HG03280 (cell line): ENCODE measurements at regions not wholly inside any gene's neighbourhood (a gene's known extent, or its start where the extent isn't known, plus 50 kb on each side); places are given as distances from the start of the nearest gene placed in this dataset.

Experiments
- ATAC-seq: cut with Tn5 transposase; IDR thresholded peaks from one replicate; pipeline ENCODE4 v1.9.1; 2021; ENCODE audit warnings: mild to moderate bottlenecking, moderate library complexity; ENCODE audit not compliant: unreplicated experiment

DNA sequence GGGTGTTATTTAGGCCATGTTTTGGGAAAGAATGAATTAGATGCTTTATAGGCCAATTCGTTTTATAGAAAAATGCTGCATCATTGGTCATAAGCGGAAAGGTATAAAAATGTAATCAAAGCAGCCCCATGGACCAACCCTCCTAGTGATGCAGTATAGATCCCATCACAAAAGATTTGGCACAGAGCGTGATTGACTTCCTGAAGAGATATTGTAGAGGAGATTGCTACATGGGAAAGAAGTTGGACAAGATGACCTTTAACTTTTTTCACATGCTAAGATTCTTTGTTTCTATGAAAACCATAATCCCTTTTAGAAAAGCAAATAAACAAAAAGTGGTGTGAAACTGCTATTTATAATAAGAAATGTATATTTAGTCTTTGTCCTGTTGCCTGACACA is 136.5 kb upstream of the FNDC3A start:
- ATAC-seq: no peak

DNA sequence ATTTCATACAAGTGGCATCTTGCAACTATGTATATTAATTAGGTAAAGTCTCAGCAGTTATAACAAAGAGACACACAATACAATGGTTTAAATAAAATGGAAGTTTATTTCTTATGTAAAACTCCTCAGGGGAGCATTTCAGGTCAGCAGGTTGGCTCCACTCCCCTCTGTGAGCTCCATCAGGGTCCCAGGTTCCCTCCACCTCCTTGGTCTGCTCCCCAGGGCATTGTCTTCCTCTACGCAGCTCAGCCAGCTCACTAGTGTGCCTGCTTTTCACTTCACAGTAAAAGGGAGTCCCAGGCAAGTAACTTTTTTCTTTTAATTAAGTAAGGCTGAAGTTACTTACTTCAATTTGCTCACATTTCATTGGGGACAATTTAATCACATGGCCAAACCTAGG is 135.3 kb upstream of the FNDC3A start:
- ATAC-seq: no peak

DNA sequence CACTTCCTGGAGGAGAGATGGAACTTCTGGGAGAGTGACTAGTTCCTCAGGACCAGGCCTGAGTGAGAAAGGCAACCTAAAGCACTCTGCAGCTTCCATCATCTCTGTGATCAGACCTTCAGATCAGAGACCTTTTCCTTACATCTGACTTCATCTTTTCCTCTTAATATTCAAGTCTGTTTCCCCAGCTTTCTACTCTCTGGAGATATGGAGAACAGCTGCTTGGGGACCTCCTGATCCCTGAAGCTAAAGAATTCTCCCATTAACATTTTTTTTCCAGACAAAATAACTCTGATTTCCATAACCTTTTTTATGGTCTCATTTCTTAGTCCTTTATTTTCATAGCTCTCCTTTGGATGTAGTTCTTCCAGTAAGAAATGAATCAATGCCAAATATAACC is 133.4 kb upstream of the FNDC3A start:
- no peak for ATAC-seq

DNA sequence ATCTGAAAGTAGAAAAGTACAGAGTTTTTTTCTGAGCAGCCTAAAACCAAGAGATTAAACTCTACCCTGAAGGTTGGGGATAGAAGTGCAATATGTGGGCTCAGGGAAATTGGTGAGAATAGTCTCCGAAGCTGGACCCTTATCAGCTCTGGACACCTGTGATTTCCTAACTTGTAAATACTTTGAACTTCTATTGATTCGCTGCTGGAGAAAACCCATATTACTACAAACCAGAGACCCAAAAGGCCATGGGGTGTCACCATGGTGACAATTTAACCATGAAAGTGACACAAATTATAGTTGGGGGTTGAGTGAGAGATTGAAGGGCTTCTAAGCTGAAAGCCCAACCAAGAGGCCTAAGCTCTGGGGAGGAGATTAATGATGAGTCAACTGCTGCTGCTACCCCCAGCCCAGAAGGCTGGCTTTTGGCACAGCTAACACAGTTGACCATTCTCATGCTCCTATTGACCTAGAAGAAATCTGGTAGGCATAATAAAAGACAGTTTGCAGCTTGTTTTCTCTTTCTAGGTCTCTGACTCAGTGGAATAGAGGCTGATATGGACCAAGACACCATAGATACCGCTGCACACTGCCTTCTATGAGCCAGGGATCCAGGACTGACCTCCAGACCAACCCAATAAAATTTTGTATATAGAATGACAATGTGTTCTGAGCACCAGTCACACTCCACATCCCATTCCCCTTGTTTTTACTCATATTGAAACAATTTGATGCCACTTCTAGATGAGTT is 131.9 kb upstream of the FNDC3A start:
- ATAC-seq: no peak

DNA sequence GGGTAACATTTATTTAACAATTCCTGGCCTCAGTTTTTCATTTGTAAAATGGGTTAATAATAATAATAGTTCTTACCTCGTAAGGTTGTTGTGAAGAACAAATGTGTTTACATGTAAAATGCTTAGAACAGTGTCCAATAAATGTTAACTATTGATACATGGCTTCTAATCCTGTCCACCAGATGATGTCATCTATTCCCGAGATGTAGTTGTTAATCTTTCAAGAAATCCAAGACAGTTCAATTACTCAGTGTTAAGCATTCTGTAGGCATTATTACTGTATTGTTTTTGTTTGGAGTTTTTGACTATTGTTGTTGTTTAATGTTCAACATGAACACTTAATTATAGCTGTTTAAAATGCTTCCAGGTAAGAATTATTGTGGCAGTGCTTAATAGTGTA is 131.0 kb upstream of the FNDC3A start:
- ATAC-seq: no peak

DNA sequence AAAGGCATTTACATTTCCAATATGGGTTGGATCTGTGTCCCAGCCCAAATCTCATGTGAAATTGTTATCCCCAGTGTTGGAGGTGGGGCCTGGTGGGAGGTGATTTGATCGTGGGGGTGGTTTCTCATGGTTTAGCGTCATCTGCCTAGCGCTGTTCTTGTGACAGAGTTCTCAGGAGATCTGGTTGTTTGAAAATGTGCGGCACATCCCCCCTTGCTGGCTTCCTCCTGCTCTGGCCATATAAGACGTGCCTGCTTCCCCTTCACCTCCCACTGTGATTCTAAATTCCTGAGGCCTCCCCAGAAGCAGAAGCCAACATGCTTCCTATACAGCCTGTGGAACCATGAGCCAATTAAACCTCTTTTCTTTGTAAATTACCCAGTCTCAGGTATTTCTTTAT is 126.2 kb upstream of the FNDC3A start:
- no peak for ATAC-seq

DNA sequence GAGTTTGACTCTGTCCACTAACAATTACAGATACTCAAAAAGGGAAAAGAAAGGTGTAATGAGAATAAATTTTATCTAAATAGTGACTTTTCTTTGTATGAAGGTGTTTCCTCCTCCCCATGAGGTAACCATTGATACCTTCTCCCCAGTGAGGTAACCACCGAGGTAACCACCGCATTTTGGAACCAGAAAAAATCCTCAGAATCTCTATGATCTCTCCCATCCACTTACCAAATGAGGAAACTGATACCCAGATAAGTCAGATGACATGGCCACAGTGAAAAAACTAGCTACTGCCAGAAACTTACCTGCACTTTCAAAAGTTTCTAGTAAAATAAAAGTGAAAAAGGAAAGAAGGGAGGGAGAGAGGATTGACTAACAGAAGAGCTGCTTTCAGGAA is 124.0 kb upstream of the FNDC3A start:
- ATAC-seq: no peak

DNA sequence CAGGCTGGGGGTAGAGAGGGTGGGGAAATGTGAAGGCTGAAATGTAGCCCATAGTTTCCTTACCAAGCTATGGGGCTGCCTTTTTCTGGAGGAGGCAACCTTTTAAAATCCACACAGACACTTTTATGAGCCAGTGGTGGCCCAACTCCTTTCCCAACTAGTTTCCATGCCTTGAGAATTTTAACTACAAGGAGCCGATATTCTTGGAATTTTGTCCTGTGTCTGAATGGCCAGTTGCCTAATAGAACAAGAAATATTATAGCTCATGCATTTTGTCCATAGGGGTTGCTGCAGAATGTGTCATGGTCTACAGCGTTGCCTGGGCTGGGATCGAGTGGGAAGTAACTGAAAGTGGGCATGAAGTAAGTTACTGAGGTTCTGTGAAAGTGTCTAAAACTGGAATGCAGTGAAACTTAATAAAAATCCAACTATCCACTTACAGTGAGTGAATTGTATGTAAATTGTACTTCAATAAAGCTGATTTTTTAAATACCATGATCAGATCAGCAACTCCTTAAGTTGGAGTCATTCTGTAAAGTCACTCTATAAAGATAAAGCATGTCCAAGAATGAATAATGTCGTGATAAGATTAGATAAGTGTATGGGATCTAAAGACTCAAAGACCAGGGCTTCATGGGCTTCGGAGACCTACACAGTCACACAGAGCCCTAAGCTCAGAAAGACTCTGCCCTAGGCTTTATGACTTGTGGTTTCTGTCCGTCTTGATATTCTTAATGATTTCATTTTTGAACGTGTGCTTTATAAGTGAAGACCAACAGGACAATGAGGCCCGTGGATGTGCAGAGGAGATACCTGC is 122.6 kb upstream of the FNDC3A start:
- ATAC-seq: no peak

DNA sequence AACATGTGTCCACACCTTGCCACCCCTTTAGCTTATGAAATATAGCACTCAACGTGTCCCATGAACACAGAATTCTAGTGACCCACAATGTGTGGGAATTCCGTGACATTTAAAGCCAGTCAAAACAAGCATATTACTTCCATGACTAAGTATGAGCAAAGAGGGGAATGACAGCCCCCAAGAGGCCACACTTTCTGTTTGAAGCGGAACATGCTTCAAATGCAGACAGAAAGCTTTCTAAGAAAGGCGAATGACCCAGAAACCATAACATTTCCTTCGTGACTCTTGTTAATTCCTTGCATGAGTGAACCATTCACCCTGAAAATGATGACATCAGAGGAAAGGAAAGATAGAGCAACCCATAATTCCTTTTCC is 122.0 kb upstream of the FNDC3A start:
- ATAC-seq: no peak

DNA sequence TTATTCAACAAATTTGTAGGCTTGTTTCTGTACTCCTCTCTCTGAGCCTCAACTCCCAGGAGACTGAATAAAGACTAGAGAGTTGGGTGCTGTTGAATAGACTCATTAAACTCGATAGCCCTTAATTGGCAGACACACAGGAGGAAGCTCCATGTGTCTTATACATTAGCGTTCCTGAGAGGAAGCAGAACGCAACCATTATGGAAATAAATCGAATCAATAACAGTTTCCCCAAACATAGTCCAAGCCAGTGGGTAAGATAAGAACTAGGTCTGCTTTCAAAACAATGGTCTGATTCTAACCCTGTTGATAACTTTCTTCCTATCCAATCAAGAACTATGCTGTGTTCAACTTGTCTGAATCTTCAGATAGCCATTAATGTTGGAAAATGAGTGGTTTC is 118.1 kb upstream of the FNDC3A start:
- no peak for ATAC-seq

DNA sequence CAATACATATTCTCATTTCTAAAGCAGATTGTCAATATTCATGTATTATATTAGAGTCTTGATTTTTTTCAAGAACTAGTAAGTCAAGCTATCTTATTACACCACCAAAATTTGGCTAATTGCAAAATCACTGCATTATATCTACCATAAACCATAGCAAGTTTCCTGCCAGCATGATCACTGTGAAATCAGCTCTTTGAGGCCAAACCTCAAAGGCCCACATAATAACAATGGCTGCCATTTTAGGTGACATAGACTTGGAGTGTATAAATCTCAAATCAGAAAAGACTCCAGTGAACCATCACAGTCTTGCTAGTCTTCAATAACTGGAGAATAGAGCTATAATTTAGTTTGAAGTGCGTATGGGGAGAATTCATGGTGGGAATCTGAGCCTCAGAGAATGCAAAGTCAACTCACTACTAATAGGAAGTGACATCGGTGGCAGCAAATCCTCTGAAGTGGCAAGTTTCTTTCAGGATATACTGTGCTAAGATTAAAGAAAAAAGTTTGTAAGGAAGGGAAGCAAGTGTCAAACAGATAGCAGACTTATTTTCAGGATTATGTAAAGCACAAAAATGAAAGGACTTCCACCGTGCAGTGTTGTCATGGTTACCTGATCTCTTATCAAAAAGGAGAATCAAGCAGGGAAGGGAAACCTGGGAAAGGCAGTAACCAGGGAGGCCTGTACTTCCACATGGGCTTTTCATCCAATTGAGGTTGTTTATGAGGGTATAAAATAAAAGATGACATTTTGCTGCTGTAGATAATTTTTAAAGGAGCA is 117.4 kb upstream of the FNDC3A start:
- ATAC-seq: no peak

DNA sequence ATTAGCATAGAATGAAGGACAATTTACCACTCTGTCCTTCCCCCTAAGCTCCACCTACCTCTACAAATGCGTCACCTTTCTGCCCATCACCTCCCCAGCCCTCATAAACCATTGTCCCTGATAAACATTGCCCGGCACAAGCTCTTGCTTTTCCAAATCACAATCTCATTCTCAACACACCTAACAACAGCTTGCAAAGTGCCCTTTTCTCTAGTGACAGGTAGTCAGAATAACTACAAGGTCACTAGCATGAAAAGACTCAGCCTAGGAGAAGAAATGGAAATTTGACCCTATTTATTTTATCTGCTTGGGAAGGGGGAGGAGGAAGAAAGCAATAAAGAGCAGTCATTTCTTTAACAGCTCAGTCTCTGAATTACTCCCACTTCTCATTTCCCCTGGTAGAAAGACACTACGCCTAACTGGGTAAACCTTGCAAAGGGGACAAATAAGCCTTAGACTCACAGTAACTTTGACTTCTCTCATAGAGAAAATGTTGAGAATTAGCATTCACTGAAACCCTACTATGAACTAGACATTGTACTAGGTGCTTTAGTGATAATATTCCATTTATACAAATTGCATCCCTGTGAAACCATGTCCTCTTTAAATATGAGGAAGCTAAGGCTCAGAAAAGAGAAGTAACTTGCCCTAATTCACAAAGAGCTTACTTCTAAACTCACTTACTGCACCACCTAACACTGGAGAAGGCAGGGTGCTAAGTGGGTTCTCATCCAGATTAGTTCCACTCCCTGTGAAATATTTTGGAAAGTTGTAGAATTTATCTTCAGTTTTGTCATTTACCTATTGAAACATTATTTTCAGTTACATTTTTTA is 116.2 kb upstream of the FNDC3A start:
- no peak for ATAC-seq

DNA sequence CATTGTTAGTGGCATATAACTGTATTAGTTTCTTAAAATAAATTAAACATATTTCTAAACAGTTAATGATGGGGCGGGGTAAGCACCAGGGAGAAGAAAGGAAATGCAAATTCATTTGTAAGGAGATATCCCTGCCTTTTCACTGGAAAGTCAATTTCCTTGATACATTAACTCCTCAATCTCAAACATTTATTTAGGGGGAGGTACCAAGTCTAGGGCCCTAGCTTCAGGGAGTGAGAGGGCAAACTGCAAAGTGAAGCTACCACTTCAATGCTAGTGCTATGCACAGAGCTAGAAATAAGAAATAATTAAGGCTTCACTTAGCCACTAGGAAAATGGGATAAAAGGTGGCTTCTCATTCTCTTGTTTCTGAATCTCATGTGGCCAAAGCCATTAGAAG is 115.3 kb upstream of the FNDC3A start:
- no peak for ATAC-seq

DNA sequence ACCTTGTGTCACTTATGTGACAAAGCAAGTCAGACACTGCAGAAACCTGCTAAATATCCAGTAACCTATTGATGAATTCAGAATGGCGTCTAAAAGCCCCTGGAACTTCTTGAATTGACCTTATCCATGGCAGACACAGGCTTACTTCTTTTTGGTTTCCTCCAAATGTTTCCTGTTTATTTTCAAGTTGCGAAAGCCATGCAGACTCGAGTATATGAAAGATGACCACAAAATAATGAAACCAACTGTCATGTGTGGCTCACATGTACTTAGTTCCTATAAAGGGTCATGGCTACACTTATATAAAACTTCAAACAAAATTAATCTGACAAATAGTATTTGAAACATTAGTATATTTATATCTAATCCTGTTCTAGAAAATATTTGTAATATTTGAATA is 113.1 kb upstream of the FNDC3A start:
- no peak for ATAC-seq

DNA sequence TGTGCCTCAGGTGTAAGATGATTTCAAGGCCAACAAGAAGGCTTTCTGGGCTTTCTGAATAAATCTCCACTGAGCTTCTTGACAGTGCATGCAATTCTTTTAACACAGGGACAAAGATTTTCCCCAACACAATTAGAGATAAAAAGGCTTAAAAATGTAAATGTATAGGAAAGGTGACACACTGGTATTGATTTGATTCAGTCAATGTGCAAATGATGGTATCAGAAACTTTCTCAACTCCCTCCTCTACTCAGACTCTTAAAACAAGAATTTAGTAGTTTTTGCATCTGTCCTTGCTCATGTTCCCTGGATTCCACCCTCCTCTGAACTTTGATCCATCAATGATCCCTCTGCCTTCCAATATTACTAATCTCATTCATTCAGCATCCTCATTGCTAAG is 111.6 kb upstream of the FNDC3A start:
- no peak for ATAC-seq

DNA sequence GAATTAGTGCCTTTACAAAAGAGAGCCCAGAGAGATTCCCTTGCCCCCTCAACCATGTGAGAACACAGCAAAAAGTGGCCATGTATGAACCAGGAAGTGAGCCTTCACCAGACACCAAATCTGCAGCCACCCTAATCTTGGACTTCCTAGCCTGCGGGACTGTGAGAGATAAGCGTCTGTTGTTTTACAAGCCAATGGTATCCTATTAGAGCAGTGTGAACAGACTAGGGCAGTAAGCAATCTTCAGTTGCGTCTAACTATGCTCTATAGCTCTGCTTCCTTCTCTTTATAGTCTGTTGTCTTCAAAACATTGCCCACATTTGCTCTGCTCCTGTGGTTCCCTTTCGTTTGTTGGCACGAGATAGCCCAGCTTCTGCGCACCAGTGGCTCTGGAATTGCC is 109.5 kb upstream of the FNDC3A start:
- ATAC-seq: no peak

DNA sequence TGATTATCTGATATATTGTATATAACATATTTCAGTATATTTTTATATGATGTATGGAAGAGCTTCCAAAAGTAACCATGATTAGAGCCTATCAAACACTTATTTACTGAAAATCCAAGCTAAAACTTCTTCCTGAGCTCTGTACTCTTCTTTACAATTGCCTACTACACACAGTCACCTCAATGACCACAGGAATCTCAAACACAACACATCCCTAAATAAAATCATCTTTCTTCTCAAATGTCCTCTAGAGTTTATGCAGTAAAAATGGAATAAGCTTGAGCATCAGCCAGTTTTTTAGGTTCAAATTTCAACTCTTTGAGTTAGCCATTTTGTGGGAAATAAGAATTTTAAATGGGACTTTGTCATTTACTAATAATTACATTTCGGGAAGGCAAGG is 102.6 kb upstream of the FNDC3A start:
- ATAC-seq: no peak

DNA sequence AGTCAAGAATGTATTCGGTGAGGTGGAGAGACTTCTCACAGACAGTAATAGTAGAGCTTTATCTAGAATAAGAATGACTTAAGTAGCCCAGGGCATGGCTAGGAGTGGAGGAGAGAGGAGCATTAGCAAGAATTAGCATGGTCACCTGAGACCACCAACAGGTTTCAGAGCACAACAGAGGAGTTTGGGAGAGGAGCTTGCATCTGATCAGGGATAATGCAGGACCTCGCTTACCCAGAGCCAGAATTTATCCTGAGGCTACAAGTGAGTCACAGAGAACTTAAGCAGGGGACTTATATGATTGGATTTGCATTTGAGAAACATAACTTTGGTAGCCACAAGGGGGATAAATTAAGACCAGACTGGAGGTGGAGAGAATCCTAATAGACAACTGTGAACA is 102.1 kb upstream of the FNDC3A start:
- ATAC-seq: no peak

DNA sequence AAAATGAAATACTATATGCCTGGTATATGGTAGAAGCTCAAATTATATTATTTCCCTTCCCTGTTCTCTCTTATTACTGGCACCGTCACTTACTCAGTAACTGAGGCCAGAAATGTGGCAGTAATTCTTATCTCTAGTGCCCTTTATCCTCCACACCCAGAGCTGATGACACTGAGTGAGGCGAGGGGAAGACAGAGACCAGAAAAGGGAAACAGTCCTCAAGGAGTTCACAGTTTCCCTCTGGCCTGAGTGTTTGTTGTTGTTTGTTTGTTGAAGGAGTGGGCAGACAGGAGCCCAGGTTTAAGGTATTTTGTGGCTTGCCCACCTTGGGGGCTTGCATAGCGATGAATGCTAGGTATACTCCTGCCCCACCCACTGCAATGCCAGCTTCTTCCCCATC is 101.5 kb upstream of the FNDC3A start:
- ATAC-seq: no peak

DNA sequence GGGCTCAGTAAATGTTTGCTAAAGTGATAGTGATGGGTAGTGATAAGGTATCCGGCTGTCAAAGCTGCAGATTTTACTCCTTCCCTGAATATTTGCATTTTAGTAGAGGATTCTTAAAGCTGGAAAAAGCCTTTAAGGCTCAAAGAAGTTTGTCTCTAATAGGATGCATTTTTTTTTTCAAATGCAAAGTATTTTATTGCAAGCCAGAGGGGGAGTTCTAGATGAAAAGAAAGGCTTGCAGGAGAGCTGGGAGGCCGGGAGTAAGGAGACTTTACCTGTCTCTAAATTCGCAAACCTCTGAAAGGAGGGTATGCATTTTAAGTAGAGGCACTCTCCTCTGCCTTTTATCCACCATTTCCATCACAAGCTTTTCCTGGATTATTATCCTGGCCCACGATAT is 100.7 kb upstream of the FNDC3A start:
- no peak for ATAC-seq

DNA sequence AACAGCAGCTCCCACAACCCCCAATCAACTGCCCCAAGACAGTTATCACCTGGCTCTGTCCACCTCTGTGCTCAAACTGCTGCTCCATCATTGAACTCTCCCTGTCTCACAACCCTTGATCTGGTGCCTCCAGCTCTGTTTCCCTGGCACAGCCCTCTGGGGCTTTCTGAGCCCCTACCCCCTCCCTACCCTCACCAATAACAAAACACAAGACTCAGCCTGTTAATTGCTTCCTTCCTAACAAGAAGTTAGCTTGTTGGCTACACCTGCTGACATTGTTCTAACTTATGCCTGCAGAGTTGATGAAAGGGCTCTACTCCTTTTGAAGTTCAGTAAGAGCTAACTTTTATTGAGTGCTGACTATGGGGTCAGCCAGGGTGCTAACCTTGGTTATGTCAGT is 99.4 kb upstream of the FNDC3A start:
- ATAC-seq: no peak
